Stimulated activated CD4-positive, alpha-beta T cell treated with anti-CD3 and anti-CD28 coated beads, Interleukin-4, amount 100 ng/mL, for 4 hours (primary cell): ENCODE measurements at regions not wholly inside any gene's neighbourhood (a gene's known extent, or its start where the extent isn't known, plus 50 kb on each side); places are given as distances from the start of the nearest gene placed in this dataset.
"Not testable (repeated sequence)": the region's sequence is repeated elsewhere in the genome, so short reads cannot be mapped to it uniquely, and the experiment has no call there.

Experiments
- DNase-seq, 2 experiments: peaks; one replicate each; pipeline ENCODE4 v3.0.0-alpha.2; 2020

GRCh38 chr7:8809320-8809719 is 375.9 kb downstream of the NXPH1 start:
- no peak for DNase-seq

- DNase-seq, result no peak
Measured at GRCh38 chr7:8817448-8818036, 384.1 kb downstream of the NXPH1 start.

GRCh38 chr7:8818406-8818805 is 385.0 kb downstream of the NXPH1 start:
- DNase-seq, result no peak

- no peak for DNase-seq
Measured at GRCh38 chr7:8822595-8822994, 389.2 kb downstream of the NXPH1 start.

GRCh38 chr7:8823486-8823885 is 390.1 kb downstream of the NXPH1 start:
- DNase-seq, result no peak

- DNase-seq, result no peak
Measured at GRCh38 chr7:8827329-8827728, 393.9 kb downstream of the NXPH1 start.

GRCh38 chr7:8829100-8829499 is 395.7 kb downstream of the NXPH1 start:
- DNase-seq, result no peak

- DNase-seq, result no peak
Measured at GRCh38 chr7:8831376-8831775, 398.0 kb downstream of the NXPH1 start.

- no peak for DNase-seq
Measured at GRCh38 chr7:8833355-8833754, 399.9 kb downstream of the NXPH1 start.

GRCh38 chr7:8841171-8841570 is 407.8 kb downstream of the NXPH1 start:
- no peak for DNase-seq

- DNase-seq, result no peak
Measured at GRCh38 chr7:8871716-8872115, 438.3 kb downstream of the NXPH1 start.

- DNase-seq, result no peak
Measured at GRCh38 chr7:8881916-8882315, 448.5 kb downstream of the NXPH1 start.

- DNase-seq, result no peak
Measured at GRCh38 chr7:8885480-8886000, 452.1 kb downstream of the NXPH1 start.

- DNase-seq, result not testable (repeated sequence)
Measured at GRCh38 chr7:8890346-8890745, 456.9 kb downstream of the NXPH1 start.

GRCh38 chr7:8893775-8894174 is 460.4 kb downstream of the NXPH1 start:
- no peak for DNase-seq

- DNase-seq, result no peak
Measured at GRCh38 chr7:8906396-8907075, 473.1 kb downstream of the NXPH1 start.

- DNase-seq, result no peak
Measured at GRCh38 chr7:8908889-8909288, 475.5 kb downstream of the NXPH1 start.

- no peak for DNase-seq
Measured at GRCh38 chr7:8913682-8914081, 480.3 kb downstream of the NXPH1 start.

- DNase-seq, result no peak
Measured at GRCh38 chr7:8921807-8922206, 488.4 kb downstream of the NXPH1 start.

- DNase-seq, result no peak
Measured at GRCh38 chr7:8922726-8923125, 489.3 kb downstream of the NXPH1 start.

- DNase-seq, result no peak
Measured at GRCh38 chr7:8923164-8923806, 489.9 kb downstream of the NXPH1 start.

- no peak for DNase-seq
Measured at GRCh38 chr7:8931906-8932646, 498.7 kb downstream of the NXPH1 start.

- no peak for DNase-seq
Measured at GRCh38 chr7:8932751-8933150, 499.3 kb downstream of the NXPH1 start.

- no peak for DNase-seq
Measured at GRCh38 chr7:8937204-8937603, 503.8 kb downstream of the NXPH1 start.
